ENCODE measurements at regions not wholly inside any gene's neighbourhood (a gene's known extent, or its start where the extent isn't known, plus 50 kb on each side); places are given as distances from the start of the nearest gene placed in this dataset.

GRCh38 chr3:20811631-20812030, 625.6 kb upstream of the SGO1 start:
- no peak for DNase-seq

GRCh38 chr3:20811006-20811405, 625.0 kb upstream of the SGO1 start:
- no peak for DNase-seq

- DNase-seq, result peak; percentile 11
Measured at GRCh38 chr3:20810555-20810954, 624.5 kb upstream of the SGO1 start.

- no peak for DNase-seq
Measured at GRCh38 chr3:20809356-20809755, 623.4 kb upstream of the SGO1 start.

- no peak for DNase-seq
Measured at GRCh38 chr3:20808864-20809263, 622.9 kb upstream of the SGO1 start.

- DNase-seq, result peak; percentile 19
Measured at GRCh38 chr3:20798666-20799065, 612.7 kb upstream of the SGO1 start.

GRCh38 chr3:20787005-20787404, 601.0 kb upstream of the SGO1 start:
- DNase-seq, result no peak

GRCh38 chr3:20776692-20777091, 590.7 kb upstream of the SGO1 start:
- DNase-seq, result no peak

- no peak for DNase-seq
Measured at GRCh38 chr3:20776286-20776685, 590.3 kb upstream of the SGO1 start.

- no peak for DNase-seq
Measured at GRCh38 chr3:20773320-20773984, 587.4 kb upstream of the SGO1 start.

- DNase-seq, result no peak
Measured at GRCh38 chr3:20772869-20773268, 586.9 kb upstream of the SGO1 start.

- DNase-seq, result no peak
Measured at GRCh38 chr3:20769430-20769829, 583.4 kb upstream of the SGO1 start.

GRCh38 chr3:20760981-20761380, 575.0 kb upstream of the SGO1 start:
- peak; percentile 43 for DNase-seq

- no peak for DNase-seq
Measured at GRCh38 chr3:20752416-20752815, 566.4 kb upstream of the SGO1 start.

GRCh38 chr3:20751296-20751695, 565.3 kb upstream of the SGO1 start:
- DNase-seq, result no peak

- peak; percentile 66 for DNase-seq
Measured at GRCh38 chr3:20747741-20748140, 561.7 kb upstream of the SGO1 start.

GRCh38 chr3:20743553-20744321, 557.7 kb upstream of the SGO1 start:
- DNase-seq, result no peak

- no peak for DNase-seq
Measured at GRCh38 chr3:20742903-20743552, 557.0 kb upstream of the SGO1 start.

- DNase-seq, result no peak
Measured at GRCh38 chr3:20741381-20741780, 555.4 kb upstream of the SGO1 start.

- DNase-seq, result no peak
Measured at GRCh38 chr3:20739814-20740213, 553.8 kb upstream of the SGO1 start.

GRCh38 chr3:20736287-20736852, 550.4 kb upstream of the SGO1 start:
- no peak for DNase-seq

- DNase-seq, result no peak
Measured at GRCh38 chr3:20729185-20729584, 543.2 kb upstream of the SGO1 start.

- DNase-seq, result no peak
Measured at GRCh38 chr3:20726786-20727185, 540.8 kb upstream of the SGO1 start.

- DNase-seq, result no peak
Measured at GRCh38 chr3:20724241-20724640, 538.2 kb upstream of the SGO1 start.

Data from fibroblast of skin of back (primary cell).